ENCODE measurements at regions not wholly inside any gene's neighbourhood (a gene's known extent, or its start where the extent isn't known, plus 50 kb on each side); places are given as distances from the start of the nearest gene placed in this dataset.

DNA sequence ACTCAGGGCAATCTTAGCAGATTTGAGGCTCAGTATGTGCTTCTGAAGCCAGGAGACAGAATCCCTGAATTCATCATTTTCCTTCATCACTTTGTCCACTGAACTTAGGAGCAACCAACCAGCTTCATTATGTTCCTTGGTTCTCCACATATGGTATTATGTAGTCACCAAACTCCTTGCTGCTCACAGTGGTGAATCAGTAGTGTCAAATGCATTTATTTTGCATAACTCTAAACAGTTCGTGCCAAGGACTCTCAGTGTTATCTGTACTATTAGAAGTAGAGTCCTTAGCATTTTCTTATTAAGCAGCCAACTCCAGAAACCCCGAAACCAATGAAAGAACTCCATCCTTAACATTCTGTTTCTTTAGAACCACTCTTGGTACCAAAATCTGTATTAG lies 466.9 kb upstream of the RGS6 start:
- DNase-seq (ENCODE audit: low spot score): no peak

DNA sequence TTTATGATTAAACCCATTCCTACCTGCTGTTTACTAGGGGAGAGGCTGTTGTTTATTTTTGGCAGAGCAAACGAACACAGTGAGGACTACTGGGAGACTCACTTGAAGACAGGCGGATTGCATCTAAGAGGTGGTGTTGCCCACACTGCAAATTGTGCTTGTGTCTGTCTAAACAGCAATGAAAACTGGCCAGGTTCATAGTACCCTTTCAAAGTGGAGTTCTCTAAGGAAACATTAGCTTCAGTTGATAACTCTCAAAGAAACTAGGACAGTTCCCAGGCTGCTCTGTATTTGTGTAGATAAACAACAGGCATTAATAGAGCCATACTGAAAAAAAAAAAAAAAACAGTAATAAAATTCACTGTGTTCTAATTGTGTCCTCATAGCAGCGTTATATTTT lies 466.0 kb upstream of the RGS6 start:
- no peak for DNase-seq (ENCODE audit: low spot score)

DNA sequence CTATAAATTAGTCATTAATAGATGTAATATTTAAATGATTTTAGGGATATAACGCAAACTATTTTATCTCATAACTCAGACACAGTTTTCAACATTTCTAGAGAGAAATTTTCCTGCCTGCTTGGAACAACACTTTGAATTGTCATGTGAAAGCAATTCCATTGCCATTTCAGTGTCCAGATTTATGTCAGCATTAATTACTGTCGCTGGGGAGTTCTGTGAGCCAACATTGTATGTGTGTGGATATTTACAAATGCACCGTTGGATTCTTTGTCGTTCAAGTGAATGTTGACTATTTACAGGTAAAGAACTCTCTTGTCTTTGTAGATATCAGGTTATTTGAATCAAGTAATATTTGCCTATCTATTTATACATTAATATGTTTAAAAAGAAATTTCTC lies 465.3 kb upstream of the RGS6 start:
- DNase-seq (ENCODE audit: low spot score): no peak

DNA sequence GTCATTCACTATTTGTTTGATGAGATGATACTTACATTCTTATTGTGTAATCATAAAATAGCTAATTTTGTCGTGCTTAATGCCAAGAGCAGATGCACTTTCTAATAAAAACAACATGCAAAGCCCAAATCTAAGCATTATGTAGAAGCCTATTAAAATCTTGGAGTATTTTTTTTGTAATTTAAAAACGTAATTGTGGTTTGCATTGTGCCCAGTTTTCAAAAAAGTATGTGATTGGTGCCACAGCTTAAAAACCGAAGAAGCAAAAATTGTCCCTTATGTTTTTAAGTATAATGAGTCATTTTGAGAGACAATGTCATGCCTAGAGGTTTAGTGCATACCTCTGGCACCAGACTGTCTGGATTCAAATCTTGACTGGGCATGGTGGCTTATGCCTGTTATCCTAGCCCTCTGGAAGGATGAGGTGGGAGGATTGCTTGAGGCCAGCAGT lies 464.8 kb upstream of the RGS6 start:
- no peak for DNase-seq (ENCODE audit: low spot score)

DNA sequence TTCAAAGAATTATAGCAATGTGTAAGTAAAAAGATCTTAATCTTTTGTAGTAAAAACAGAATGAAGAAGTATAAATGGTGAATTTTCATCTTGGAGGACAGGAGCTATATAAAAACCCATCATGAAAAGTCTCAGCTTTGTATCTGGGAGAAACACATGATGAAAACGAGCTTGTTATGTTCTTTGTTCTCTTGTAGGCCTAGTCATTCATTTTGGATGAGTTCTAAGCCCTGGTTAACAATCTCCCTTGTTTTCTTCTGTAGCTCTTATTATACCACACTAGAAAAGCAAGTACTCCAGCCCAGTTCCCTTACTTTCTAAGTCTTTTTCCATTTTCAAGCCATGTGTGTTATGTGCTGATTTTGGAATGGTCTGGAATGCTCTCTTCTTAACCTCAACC lies 463.5 kb upstream of the RGS6 start:
- DNase-seq (ENCODE audit: low spot score): no peak

DNA sequence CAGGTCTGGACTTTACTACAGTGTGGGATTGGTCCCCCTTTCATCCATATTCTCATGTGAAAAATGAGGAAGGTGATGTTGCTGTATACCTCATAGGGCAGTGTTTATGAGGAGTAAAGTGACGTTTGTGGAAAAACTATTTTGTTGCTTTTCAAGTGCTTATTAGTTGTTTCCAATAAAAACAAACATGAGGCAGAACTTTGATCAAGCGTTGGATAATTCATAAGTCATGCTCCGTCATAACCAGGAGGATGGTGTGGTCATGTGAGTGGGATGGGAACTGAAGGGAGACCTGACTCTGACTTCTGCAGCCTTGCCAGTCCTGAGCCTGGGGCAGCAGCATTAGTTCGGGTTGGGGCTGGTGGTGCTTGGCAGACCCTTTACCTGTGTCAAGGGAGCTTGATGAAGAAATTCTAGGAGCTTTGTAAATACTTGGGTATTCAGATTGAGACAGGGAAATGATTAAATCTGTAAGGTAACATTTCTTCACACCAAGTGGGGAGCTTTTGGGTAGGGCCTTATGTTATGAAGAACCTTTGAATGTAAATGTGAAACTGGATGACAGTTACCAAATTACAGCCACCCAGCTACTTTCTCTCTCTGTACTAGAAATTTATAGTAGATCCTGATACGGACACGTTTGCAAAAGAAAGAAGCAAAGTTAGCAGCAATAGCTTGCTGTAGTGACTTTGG lies 462.4 kb upstream of the RGS6 start:
- no peak for DNase-seq (ENCODE audit: low spot score)

DNA sequence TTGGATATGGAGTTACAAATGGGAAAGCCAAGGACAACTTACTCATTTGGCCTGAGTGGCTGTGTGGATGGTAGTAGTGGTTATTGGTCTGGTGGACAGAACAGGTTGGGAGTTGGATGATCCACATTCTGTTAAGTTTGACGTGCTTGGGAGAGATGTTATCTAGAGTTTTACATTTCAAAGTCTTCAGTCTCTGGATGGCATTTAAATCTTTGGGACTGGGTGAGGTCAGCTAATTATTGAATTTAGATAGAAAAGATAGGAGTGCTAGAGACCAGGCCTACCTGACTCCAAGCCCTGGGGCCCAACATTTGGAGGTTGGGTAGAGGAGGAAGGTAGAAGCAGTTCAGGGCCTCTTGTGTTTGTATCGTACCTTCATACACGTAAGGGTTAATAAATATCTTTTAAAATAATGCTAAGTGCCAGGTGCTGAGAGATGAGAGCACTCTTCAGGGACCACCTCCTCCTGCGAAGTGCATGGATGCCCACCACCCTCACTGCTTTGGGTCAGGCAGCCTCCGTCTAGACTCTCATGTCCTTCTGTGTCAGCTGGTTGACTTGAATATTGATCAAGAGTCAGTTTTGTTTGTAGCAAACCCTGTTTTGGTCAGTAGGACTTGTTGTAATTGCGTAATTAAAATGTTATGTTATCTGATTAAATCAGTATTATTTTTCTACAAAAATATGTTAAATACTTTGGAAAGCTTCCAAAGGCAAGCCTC lies 460.4 kb upstream of the RGS6 start:
- DNase-seq (ENCODE audit: low spot score): peak; percentile 2

DNA sequence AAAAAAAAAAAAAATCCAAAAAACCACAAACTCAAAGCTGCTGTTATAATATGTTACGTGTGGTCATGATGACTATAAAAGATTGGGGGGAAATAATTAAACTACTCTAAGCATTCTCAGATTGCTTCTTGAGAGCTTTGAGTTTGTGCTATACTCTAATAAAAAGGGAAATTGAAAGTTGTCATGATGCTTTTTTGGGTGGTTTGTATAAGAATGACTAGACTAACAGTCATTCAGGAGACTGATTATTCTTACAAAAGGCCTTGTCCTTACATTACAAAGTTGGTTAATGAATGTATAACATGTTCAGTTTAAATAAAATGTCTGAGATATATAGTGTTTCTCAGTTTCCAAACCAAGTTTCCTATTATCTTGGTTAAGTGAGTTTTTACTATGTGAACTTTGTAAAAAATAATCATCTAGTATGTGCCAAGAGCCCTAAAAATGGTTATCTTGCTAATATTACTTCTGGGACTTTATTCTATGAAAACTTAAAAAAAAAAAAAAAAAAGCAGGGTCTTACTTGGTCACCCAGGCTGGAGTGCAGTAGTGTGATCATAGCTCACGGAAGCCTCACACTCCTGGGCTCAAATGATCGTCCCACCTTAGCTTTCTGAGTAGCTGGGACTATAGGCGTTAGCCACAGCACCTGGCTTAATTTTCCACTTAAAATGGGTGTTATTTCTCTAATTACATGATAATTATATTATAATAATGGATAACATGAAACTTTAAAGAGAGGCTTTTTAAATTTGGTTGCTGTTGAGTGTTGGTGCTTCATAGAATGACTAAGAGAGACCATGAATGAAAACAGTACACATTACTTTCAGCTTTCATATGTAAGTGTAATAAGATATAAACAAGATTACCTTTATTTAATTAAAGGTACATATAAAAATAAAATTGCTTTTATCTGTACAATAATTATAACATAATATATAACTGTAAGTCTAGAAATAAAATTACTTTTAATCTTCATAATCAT lies 459.6 kb upstream of the RGS6 start:
- no peak for DNase-seq (ENCODE audit: low spot score)

DNA sequence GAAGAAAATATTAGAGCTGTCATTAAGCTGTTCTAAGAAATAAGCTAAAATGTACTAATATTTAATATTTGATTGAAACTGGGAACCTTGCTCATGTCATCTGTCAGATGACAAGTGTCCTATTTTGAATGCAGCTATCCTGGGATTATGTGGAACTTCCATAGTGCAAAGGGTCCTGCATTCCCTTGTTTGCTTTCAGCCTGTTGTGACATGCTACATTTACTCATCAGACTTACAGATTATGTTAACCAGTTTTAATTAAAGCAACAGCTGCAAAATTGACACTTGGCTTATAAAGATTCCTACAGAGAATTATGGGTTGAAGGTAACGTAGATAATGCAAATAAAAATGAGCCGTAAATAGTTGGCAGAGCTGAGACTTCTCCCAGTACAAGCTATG lies 458.4 kb upstream of the RGS6 start:
- no peak for DNase-seq (ENCODE audit: low spot score)

DNA sequence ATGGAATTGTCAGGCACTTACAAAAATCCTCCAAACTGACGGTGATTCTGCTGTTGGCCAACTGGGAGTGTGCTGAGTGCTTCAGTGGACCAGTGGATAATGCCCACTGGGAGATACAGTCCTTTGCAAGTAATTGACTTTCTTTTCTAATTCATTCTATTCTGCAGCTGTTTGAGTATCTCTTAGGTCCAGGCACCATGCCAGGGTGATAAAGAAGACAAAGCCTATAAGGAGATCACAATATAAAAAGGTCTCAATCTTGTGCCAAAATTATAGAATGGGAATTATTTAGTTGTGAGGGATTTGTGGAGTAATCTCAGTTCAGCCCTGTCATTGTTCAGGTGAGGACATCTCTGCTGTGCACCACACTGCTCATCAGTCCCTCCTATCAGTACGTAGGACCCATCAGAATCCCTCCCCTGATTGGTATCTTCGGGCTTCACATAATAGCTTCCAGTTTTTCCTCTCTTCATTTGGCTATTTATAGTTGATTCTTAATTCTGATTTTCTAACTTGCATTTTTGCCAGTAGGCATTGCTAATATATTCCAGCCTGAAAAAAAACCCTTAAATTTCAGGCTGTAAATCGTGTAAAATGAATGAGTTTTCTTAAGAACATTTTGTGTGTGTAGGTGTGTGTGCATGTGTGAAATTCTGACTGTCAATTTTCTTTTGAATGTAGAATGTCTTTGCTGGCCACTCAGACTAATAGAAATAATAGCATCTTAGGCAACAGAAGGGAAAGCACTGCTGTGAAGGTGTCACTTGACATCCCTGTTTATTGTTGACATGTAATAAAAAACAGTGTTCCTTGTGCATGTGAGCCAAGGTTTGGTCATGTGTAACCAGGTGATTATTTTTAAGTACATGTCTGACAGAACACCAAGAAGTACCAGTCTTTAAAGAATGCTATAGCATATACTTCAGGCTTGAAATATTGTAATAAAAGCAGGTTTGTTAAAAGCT lies 457.6 kb upstream of the RGS6 start:
- DNase-seq (ENCODE audit: low spot score): no peak

DNA sequence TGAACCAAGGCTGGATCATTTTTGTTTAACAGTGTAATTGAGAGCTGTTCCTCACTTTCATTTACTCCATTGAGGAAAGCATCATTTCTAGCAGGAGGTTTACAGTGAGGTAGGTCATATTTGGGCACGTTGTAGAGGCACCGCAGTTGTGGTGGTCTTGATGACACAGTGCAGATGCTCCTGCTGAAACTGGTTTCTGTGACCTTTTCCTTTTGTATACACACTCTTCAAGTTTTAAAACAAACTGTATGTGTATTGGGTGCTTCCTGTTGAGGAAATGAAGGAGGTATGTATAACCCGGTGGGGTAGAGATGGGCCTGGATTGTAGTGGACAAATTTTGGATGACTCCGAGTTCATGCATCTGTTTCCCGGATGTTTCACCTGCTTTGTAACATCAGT lies 456.3 kb upstream of the RGS6 start:
- no peak for DNase-seq (ENCODE audit: low spot score)

DNA sequence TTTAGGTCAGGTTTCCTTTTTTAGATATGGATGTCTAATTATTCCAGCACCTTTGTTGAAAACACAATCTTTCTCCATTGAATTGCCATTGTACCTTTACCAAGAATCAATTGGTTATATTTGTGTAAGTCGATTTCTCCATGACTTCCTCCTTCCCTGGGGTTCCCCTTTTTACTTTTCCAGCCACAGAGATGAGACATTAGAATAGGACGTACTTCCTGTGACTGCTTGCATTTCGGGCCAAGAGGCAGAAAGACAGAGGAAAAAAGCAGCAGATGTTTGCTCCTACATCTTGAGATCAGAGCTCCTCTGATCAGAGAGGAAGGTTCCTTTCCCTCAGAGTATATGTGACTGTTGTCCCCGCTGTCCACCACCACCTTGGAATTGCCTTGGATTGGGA lies 453.7 kb upstream of the RGS6 start:
- no peak for DNase-seq (ENCODE audit: low spot score)

DNA sequence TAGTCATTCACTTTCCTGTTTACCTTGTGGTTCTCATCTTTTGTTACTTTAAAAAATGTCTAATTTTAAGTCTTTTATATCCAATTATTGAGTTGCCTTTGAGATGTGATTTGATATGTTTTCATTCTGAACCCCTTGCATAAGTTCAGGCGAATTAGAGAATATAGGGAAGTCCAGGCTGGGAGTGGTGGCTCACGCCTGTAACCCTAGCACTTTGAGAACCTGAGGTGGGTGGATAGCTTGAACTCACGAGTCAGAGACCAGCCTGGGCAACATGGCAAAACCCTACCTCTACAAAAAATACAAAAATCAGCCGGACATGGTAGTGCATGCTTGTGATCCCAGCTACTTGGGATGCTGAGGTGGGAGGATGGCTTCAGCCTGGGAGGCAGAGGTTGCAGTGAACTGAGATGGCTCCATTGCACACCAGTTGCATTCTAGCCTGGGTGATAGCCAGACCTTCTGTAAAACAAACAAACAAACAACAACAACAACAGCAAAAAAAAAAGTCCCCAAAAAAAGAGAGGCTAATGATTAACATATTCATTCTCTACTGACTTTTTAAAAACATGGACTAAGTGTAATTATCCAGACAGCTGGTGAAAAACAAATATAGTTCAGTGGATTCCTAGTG lies 451.1 kb upstream of the RGS6 start:
- DNase-seq (ENCODE audit: low spot score): no peak

DNA sequence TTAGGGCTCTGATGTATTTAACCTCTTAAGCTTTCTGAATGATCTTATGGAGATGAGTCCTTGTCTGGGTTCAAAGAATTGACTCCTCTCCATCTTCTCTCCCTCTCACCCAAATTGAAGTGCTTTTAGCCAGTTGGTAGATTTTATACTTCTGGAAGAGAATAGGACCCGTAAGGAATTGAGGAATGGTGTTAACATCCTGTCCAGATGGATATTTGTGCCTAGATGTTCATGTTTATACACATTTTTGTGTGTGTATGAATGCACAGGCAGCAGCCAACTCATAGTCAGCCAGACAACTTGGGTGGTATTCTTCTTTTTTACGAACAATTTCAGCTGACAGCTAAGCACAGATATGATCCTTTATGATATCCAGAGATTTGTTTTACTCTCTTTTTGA lies 449.6 kb upstream of the RGS6 start:
- no peak for DNase-seq (ENCODE audit: low spot score)

DNA sequence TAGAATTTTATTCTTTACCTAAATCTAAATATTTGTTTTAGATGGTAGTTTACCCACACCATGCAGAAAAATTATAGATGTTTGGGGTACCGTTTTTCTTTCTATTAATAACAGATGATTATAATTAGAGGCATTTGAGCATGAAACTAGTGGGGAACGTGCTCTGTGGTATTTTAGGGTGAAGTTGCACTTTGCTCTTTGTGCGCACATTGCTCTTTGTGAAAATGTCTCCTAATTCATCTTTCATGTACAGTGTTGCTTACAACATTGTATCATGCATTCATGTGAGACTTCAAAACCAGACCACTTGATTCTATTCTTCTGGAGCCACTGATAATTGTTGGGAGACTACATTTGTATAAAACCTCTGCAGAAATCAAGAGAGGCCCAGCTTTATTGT lies 449.1 kb upstream of the RGS6 start:
- DNase-seq (ENCODE audit: low spot score): no peak

DNA sequence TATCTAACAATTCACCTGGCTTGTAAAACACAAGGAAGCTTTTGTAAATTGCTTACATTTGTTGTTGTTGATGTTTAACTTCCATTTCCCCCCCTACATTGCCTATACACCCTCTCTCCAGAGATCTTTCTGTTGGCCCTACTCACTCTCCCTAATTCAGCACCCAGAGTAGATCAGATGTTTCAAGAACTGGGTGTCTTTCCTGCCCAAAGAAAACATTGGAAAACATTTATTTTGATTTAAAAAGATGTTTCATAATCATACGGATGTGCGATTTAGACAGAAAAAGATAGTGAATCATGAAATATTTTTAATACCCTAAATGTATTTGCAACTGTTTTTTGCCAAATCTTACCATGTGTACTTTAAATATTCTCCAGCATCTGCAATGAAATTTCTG lies 446.4 kb upstream of the RGS6 start:
- no peak for DNase-seq (ENCODE audit: low spot score)

DNA sequence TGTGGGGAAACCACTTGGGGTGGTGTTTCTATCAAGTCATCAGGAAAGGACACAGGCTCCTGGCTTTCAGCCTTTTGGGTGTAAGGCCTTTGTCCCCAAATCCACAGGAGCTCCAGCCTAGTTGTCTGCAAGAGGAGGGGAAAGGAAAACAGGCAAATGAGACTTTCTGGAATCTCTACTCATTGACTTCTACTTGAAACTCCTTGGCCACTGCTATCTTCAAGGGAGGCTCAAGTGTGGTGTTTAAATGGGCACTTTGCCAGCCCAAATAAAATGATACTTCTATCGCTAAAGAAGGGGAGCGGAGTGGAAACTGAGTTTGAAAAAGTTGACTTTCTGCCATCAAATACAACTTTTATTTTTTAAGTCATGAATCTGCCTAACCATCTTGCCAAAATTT lies 445.9 kb upstream of the RGS6 start:
- DNase-seq (ENCODE audit: low spot score): no peak

DNA sequence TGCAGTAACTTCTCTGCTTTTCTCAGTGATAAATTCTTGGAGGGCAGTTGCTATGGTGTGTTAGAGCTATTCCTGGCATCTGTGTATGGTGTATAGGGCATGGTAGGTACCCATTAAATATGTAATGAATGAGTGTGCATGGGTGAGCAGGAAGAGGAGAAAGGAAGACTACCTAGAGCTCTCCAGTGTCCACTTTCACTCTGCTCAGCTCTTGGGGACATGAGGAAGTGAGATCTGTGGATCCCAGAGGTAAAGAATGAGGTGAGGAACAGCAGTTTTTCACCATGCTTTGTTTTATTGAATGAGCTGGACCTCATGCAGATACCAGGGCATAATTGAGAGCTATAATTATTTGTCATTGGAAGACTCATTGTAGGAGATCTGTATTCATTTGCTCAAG lies 444.8 kb upstream of the RGS6 start:
- no peak for DNase-seq (ENCODE audit: low spot score)

DNA sequence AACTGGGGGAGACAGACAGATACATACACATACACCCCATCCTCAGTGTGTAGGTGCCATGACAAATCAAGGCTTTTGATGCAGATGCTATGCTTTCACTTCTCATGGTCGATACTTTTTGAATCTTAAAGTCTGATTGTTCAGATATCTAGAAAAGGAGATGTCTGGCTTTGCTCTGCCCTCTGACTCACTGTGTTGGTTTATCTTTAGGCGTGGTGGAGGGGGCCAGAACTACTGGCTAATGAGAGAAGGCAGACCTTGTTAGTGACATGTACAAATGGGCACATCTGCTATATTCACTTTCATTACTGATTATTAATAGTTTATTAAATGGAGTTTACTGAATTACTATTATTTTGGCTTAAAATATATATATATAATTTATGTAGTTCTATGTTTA lies 444.3 kb upstream of the RGS6 start:
- DNase-seq (ENCODE audit: low spot score): no peak

DNA sequence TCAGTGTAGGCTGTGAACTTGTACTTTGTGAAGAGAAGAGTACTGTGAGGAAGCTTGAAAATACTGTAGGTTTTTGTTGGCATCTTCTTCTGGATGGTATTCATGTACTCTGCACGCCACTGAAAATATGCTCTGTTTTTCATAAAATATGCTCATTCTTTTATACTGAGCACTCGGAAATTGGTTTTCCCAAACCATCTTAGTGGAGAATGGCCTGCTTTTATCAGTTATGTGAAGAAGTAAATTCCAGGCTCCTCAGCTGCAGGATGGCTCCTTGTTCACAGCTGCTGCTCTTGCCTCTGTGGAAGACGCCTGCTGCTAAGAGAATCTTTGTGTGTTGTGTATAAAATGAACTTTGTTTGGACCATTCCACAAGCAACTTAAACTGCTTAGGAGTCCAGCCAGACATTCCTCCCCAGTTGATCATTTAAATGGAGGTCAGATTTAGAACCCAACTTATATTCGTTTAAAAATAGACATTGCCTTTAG lies 443.5 kb upstream of the RGS6 start:
- DNase-seq (ENCODE audit: low spot score): no peak

DNA sequence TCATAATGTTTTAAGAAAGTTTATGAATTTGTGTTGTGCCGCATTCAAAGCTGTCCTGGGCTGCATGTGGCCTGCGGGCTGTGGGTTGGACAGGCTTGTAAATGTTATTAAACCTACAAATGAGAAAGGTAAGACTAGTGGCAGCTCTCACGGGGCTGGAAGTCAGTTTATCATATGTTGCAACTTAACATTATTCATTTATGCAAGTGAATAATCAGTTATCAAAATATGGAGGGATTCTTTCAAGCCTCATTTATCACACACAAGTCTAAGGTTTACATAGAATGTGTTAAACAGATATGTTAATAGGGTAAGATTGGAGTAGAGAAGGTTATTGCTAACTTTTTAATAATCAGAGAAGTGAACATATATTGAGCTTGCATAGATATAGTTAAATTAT lies 442.5 kb upstream of the RGS6 start:
- DNase-seq (ENCODE audit: low spot score): no peak

Measured in SK-N-DZ (cell line).